Astrocyte (in vitro differentiated cells and primary cell): ENCODE measurements at regions not wholly inside any gene's neighbourhood (a gene's known extent, or its start where the extent isn't known, plus 50 kb on each side); places are given as distances from the start of the nearest gene placed in this dataset.

Experiments
- CTCF ChIP-seq: IDR thresholded peaks from 2 replicates; pipeline ENCODE4 v1.5.1; 2011; ENCODE audit warnings: low read depth, mild to moderate bottlenecking, inconsistent platforms, low read length, moderate library complexity; ENCODE audit not compliant: insufficient read depth
- EZH2 ChIP-seq: IDR thresholded peaks from 2 replicates; pipeline ENCODE4 v1.6.1; 2012; ENCODE audit warnings: mild to moderate bottlenecking, low read length, inconsistent platforms; ENCODE audit not compliant: insufficient read depth

GRCh38 chr10:129402459-129402858 lies 64.6 kb upstream of the MGMT start:
- TF ChIP-seq CTCF (no peak), EZH2 (no peak)
